Tibial nerve (tissue), 4 donors: ENCODE measurements at regions not wholly inside any gene's neighbourhood (a gene's known extent, or its start where the extent isn't known, plus 50 kb on each side); places are given as distances from the start of the nearest gene placed in this dataset.

ENCODE experiments used
- DNase-seq, 2 donors: peaks; one replicate each; pipeline ENCODE4 v3.0.0-alpha.2; 2019; ENCODE audit warnings: low spot score in 2 of 2
- H3K27ac ChIP-seq, 4 donors: fragments of 200-600 bp; sonication (generic) in 3 of 4; one replicate each; pipeline ENCODE4 v1.5.1; 2017 to 2019; ENCODE audit warnings: mild to moderate bottlenecking in 1 of 4
- H3K27me3 ChIP-seq, 2 donors: fragments of 200-600 bp; sonication (generic) in 1 of 2; one replicate each; pipeline versions ENCODE4 v1.5.1 to v1.6.0; 2017 to 2019
- H3K36me3 ChIP-seq, 3 donors: fragments of 200-600 bp; sonication (generic); one replicate each; pipeline ENCODE4 v1.5.1; 2018 to 2019
- H3K4me1 ChIP-seq, 4 donors: fragments of 200-600 bp; sonication (generic) in 3 of 4; one replicate each; pipeline ENCODE4 v1.5.1; 2017 to 2019
- H3K4me3 ChIP-seq, 4 donors: fragments of 200-600 bp; sonication (generic) in 3 of 4; one replicate each; pipeline ENCODE4 v1.5.1; 2017 to 2019; ENCODE audit warnings: mild to moderate bottlenecking in 1 of 4, moderate library complexity in 1 of 4
- H3K9me3 ChIP-seq, 4 donors: fragments of 200-600 bp; sonication (generic) in 3 of 4; one replicate each; pipeline ENCODE4 v1.5.1; 2017 to 2019
- EP300 ChIP-seq, 2 donors: sonication (generic); formaldehyde crosslinking; IDR thresholded peaks; one replicate each; pipeline ENCODE4 v1.6.1; 2017; ENCODE audit warnings: antibody characterized with exemption in 2 of 2, mild to moderate bottlenecking in 1 of 2
- POLR2A ChIP-seq, 2 donors: fragments of 450-650 bp; IDR thresholded peaks; one replicate each; pipeline ENCODE4 v1.6.1; 2017; ENCODE audit warnings: antibody characterized with exemption in 2 of 2, mild to moderate bottlenecking in 2 of 2, moderate library complexity in 2 of 2
- WGBS, 2 donors: methylation state at CpG; one replicate each; pipeline ENCODE4 v1.1.5; 2018; 5-methylcytosine and 5-hydroxymethylcytosine counted together
- TF ChIP-seq, protein P1 (sequence below), 5 experiments: fragments of 200-600 bp in 3 of 5; fragments of 450-650 bp in 2 of 5; sonication (generic) in 3 of 5; IDR thresholded peaks; one replicate each; pipeline ENCODE4 v1.5.1; 2016 to 2019; ENCODE audit warnings: antibody characterized with exemption in 5 of 5, mild to moderate bottlenecking in 3 of 5, moderate library complexity in 2 of 5

DNA sequence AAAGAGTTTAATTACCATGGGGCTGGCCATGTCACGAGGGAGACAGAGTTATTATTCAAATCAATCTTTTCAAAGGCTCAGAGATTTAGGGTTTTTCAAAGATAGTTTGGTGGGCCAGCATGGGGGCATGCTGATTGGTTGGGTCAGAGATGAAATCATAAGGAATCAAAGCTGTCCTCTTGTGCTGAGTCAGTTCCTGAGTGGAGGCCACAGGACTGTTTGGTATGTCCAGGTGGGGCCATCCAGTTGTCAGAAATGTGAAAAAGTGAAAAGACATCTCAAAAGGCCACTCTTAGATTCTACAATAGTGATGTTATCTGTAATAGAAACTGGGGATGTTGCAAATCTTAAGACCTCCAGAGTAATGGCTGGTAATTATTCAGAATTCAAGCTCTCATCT is 288.6 kb downstream of the EN1 start:
- no peaks in the 10 kb centered on the region for H3K27me3 ChIP-seq
- no peaks in the 10 kb centered on the region for H3K4me1 ChIP-seq
- H3K4me3 ChIP-seq: no peak overlapping the region
- H3K9me3 ChIP-seq: no peaks in the 10 kb centered on the region
- H3K36me3 ChIP-seq: no peaks in the 10 kb centered on the region
- DNase-seq: no peak
- H3K27ac ChIP-seq: no peak overlapping the region
- WGBS, 2 donors: 44 to 47% methylated on average over 1 of the region's 1 CpG
- TF ChIP-seq POLR2A (IDR thresholded peaks at IDR 0.05): no peak
- no peak for TF ChIP-seq EP300 (IDR thresholded peaks at IDR 0.05)
- TF ChIP-seq, protein P1, sequence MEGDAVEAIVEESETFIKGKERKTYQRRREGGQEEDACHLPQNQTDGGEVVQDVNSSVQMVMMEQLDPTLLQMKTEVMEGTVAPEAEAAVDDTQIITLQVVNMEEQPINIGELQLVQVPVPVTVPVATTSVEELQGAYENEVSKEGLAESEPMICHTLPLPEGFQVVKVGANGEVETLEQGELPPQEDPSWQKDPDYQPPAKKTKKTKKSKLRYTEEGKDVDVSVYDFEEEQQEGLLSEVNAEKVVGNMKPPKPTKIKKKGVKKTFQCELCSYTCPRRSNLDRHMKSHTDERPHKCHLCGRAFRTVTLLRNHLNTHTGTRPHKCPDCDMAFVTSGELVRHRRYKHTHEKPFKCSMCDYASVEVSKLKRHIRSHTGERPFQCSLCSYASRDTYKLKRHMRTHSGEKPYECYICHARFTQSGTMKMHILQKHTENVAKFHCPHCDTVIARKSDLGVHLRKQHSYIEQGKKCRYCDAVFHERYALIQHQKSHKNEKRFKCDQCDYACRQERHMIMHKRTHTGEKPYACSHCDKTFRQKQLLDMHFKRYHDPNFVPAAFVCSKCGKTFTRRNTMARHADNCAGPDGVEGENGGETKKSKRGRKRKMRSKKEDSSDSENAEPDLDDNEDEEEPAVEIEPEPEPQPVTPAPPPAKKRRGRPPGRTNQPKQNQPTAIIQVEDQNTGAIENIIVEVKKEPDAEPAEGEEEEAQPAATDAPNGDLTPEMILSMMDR (IDR thresholded peaks at IDR 0.05): no peak

- TF ChIP-seq, protein P1 (IDR thresholded peaks at IDR 0.05): no peak
- TF ChIP-seq POLR2A (IDR thresholded peaks at IDR 0.05) (no peak), EP300 (IDR thresholded peaks at IDR 0.05) (no peak)
Measured at GRCh38 chr2:118557791-118558190, 289.7 kb downstream of the EN1 start.

GRCh38 chr2:118557016-118557415 is 290.4 kb downstream of the EN1 start:
- H3K27ac ChIP-seq: no peak overlapping the region
- no peaks in the 10 kb centered on the region for H3K27me3 ChIP-seq
- TF ChIP-seq, protein P1 (IDR thresholded peaks at IDR 0.05): no peak
- TF ChIP-seq POLR2A (IDR thresholded peaks at IDR 0.05): no peak
- no peak for TF ChIP-seq EP300 (IDR thresholded peaks at IDR 0.05)
- no peaks in the 10 kb centered on the region for H3K9me3 ChIP-seq
- H3K4me3 ChIP-seq: no peak overlapping the region
- 93 to 96% methylated on average over 5 of the region's 5 CpGs for WGBS, 2 donors
- H3K36me3 ChIP-seq: no peaks in the 10 kb centered on the region
- no peak for DNase-seq
- H3K4me1 ChIP-seq: no peaks in the 10 kb centered on the region

More at GRCh38 chr2:118557791-118558190, 289.7 kb downstream of the EN1 start:
- Histone ChIP-seq H3K27ac (no peak overlapping the region), H3K9me3 (no peaks in the 10 kb centered on the region), H3K36me3 (no peaks in the 10 kb centered on the region), H3K27me3 (no peaks in the 10 kb centered on the region), H3K4me1 (no peaks in the 10 kb centered on the region), H3K4me3 (no peak overlapping the region)
- no peak for DNase-seq
- 86 to 87% methylated on average over 9 of the region's 9 CpGs for WGBS, 2 donors

DNA sequence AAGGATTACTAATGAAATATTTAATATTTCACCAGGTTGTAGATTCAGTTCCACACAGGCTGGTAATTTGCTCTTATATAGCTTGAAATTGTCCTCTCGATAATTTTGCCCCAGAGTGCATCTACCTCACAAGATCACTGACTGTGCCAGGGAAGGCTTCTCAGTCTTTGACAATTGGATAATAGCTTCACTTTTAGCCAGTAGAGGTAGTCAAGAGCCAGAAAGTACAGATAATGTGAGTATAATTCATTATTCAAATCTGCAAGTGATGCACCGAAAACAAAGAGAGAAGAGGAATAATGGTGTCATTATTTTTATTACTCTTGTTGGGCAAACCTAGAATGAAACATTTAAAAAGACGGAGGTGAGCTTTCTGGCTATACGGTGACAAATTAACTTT is 292.8 kb downstream of the EN1 start:
- H3K27ac ChIP-seq: no peak overlapping the region
- no peaks in the 10 kb centered on the region for H3K4me1 ChIP-seq
- no peak for DNase-seq
- no peak overlapping the region for H3K4me3 ChIP-seq
- TF ChIP-seq POLR2A (IDR thresholded peaks at IDR 0.05): no peak
- TF ChIP-seq, protein P1 (IDR thresholded peaks at IDR 0.05): no peak
- no peak for TF ChIP-seq EP300 (IDR thresholded peaks at IDR 0.05)
- no peaks in the 10 kb centered on the region for H3K36me3 ChIP-seq
- H3K27me3 ChIP-seq: no peaks in the 10 kb centered on the region
- no peaks in the 10 kb centered on the region for H3K9me3 ChIP-seq
- 83% methylated on average over 4 of the region's 4 CpGs for WGBS, 2 donors

- H3K9me3 ChIP-seq: no peaks in the 10 kb centered on the region
- no peaks in the 10 kb centered on the region for H3K36me3 ChIP-seq
- H3K4me1 ChIP-seq: no peaks in the 10 kb centered on the region
- 50 to 67% methylated on average over 1 of the region's 1 CpG for WGBS, 2 donors
- no peaks in the 10 kb centered on the region for H3K27me3 ChIP-seq
- no peak overlapping the region for H3K4me3 ChIP-seq
- TF ChIP-seq EP300 (IDR thresholded peaks at IDR 0.05): no peak
- no peak for DNase-seq
- no peak overlapping the region for H3K27ac ChIP-seq
Measured at GRCh38 chr2:118549503-118549902, 297.9 kb downstream of the EN1 start.

DNA sequence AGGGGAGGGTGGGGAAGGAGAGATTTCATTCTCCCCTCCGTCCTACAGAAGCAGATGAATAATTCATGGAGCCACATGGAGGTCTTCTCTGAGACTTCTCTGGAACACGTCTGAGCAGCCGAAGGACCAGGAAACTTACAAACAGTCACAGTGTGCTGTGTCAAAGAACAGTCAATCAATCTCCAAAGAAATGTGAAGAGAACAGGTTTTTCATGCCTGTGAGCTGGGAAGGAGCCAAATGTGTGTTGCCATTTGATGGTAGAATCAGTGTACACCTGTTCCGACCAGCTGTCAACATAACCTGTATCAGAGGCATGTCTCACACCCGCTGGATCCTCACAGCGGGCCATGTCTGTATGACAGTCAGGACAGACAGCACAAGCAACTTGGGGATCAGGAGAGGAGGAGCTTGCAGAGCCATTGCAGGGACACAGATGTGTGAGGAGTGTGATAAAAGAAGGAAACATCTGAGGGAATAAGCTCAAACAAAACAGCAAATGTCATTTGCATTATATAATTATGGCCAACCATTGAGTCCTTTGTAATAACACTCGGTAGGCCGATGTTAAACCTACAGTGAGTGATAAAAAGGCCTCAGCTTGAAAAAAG is 298.5 kb downstream of the EN1 start:
- Histone ChIP-seq H3K4me1 (no peaks in the 10 kb centered on the region), H3K27ac (no peak overlapping the region), H3K27me3 (no peaks in the 10 kb centered on the region), H3K9me3 (peaks cover 0 to 3% (median 0%) of the 10 kb centered on the region in 4 donors), H3K4me3 (no peak overlapping the region), H3K36me3 (no peaks in the 10 kb centered on the region)
- no peak for TF ChIP-seq EP300 (IDR thresholded peaks at IDR 0.05)
- no peak for TF ChIP-seq POLR2A (IDR thresholded peaks at IDR 0.05)
- TF ChIP-seq, protein P1 (IDR thresholded peaks at IDR 0.05): no peak
- DNase-seq: no peak
- WGBS, 2 donors: 65 to 67% methylated on average over 8 of the region's 8 CpGs
